ENCODE measurements at regions not wholly inside any gene's neighbourhood (a gene's known extent, or its start where the extent isn't known, plus 50 kb on each side); places are given as distances from the start of the nearest gene placed in this dataset.

- peaks cover 4% of the 10 kb centered on the region for H3K9me3 Mint-ChIP-seq
- no peaks in the 10 kb centered on the region for H3K27me3 Mint-ChIP-seq
- H3K4me1 Mint-ChIP-seq = no peaks in the 10 kb centered on the region
- no peak overlapping the region for H3K27ac Mint-ChIP-seq
- no peak overlapping the region for H3K4me3 Mint-ChIP-seq
- ATAC-seq = no peak
- no peaks in the 10 kb centered on the region for H3K36me3 Mint-ChIP-seq
Observed at GRCh38 chr20:24363031-24363430, 106.4 kb upstream of the SYNDIG1 start.

GRCh38 chr20:24362080-24362479 is 107.3 kb upstream of the SYNDIG1 start:
- Mint-ChIP-seq H3K27ac (no peak overlapping the region), H3K4me1 (no peaks in the 10 kb centered on the region), H3K9me3 (peaks cover 4% of the 10 kb centered on the region), H3K4me3 (no peak overlapping the region), H3K36me3 (no peaks in the 10 kb centered on the region), H3K27me3 (peaks cover under 1% of the 10 kb centered on the region)
- no peak for ATAC-seq

GRCh38 chr20:24361541-24361940 is 107.9 kb upstream of the SYNDIG1 start:
- peaks cover 6% of the 10 kb centered on the region for H3K27me3 Mint-ChIP-seq
- no peak for ATAC-seq
- no peaks in the 10 kb centered on the region for H3K36me3 Mint-ChIP-seq
- peaks cover 4% of the 10 kb centered on the region for H3K9me3 Mint-ChIP-seq
- no peak overlapping the region for H3K4me3 Mint-ChIP-seq
- no peak overlapping the region for H3K27ac Mint-ChIP-seq
- H3K4me1 Mint-ChIP-seq = no peaks in the 10 kb centered on the region

GRCh38 chr20:24360531-24360930 is 108.9 kb upstream of the SYNDIG1 start:
- Mint-ChIP-seq H3K27ac (no peak overlapping the region), H3K9me3 (peaks cover 4% of the 10 kb centered on the region), H3K27me3 (peaks cover 9% of the 10 kb centered on the region), H3K4me1 (no peaks in the 10 kb centered on the region), H3K36me3 (no peaks in the 10 kb centered on the region), H3K4me3 (no peak overlapping the region)
- ATAC-seq = no peak

- no peak overlapping the region for H3K4me3 Mint-ChIP-seq
- H3K27me3 Mint-ChIP-seq = peaks cover 9% of the 10 kb centered on the region
- no peak overlapping the region for H3K27ac Mint-ChIP-seq
- peaks cover 4% of the 10 kb centered on the region for H3K9me3 Mint-ChIP-seq
- no peaks in the 10 kb centered on the region for H3K4me1 Mint-ChIP-seq
- no peak for ATAC-seq
- no peaks in the 10 kb centered on the region for H3K36me3 Mint-ChIP-seq
Observed at GRCh38 chr20:24359321-24360027, 110.0 kb upstream of the SYNDIG1 start.

- Mint-ChIP-seq H3K4me1 (no peaks in the 10 kb centered on the region), H3K4me3 (no peak overlapping the region), H3K27me3 (peaks cover 9% of the 10 kb centered on the region), H3K27ac (no peak overlapping the region), H3K9me3 (peaks cover 4% of the 10 kb centered on the region), H3K36me3 (no peaks in the 10 kb centered on the region)
- no peak for ATAC-seq
Observed at GRCh38 chr20:24357931-24358330, 111.5 kb upstream of the SYNDIG1 start.

GRCh38 chr20:24357177-24357576 is 112.3 kb upstream of the SYNDIG1 start:
- H3K4me1 Mint-ChIP-seq = no peaks in the 10 kb centered on the region
- no peak overlapping the region for H3K4me3 Mint-ChIP-seq
- no peak for ATAC-seq

GRCh38 chr20:24353135-24353690 is 116.2 kb upstream of the SYNDIG1 start:
- Mint-ChIP-seq H3K9me3 (no peaks in the 10 kb centered on the region), H3K4me3 (no peak overlapping the region), H3K27ac (no peak overlapping the region), H3K4me1 (no peaks in the 10 kb centered on the region), H3K27me3 (peaks cover 9% of the 10 kb centered on the region), H3K36me3 (no peaks in the 10 kb centered on the region)
- ATAC-seq = no peak

More at GRCh38 chr20:24357177-24357576, 112.3 kb upstream of the SYNDIG1 start:
- H3K27me3 Mint-ChIP-seq = peaks cover 9% of the 10 kb centered on the region
- no peaks in the 10 kb centered on the region for H3K36me3 Mint-ChIP-seq
- peaks cover 3% of the 10 kb centered on the region for H3K9me3 Mint-ChIP-seq
- no peak overlapping the region for H3K27ac Mint-ChIP-seq

GRCh38 chr20:24350923-24351368 is 118.5 kb upstream of the SYNDIG1 start:
- no peak overlapping the region for H3K4me3 Mint-ChIP-seq
- no peak for ATAC-seq
- no peaks in the 10 kb centered on the region for H3K4me1 Mint-ChIP-seq

GRCh38 chr20:24341781-24342180 is 127.6 kb upstream of the SYNDIG1 start:
- H3K27ac Mint-ChIP-seq = no peak overlapping the region
- H3K9me3 Mint-ChIP-seq = no peaks in the 10 kb centered on the region
- H3K27me3 Mint-ChIP-seq = no peaks in the 10 kb centered on the region
- no peaks in the 10 kb centered on the region for H3K36me3 Mint-ChIP-seq
- no peak overlapping the region for H3K4me3 Mint-ChIP-seq
- ATAC-seq = no peak
- H3K4me1 Mint-ChIP-seq = no peaks in the 10 kb centered on the region

More at GRCh38 chr20:24350923-24351368, 118.5 kb upstream of the SYNDIG1 start:
- H3K27me3 Mint-ChIP-seq = no peaks in the 10 kb centered on the region
- no peaks in the 10 kb centered on the region for H3K9me3 Mint-ChIP-seq
- no peak overlapping the region for H3K27ac Mint-ChIP-seq
- H3K36me3 Mint-ChIP-seq = no peaks in the 10 kb centered on the region

- H3K27me3 Mint-ChIP-seq = no peaks in the 10 kb centered on the region
- ATAC-seq = no peak
- no peaks in the 10 kb centered on the region for H3K9me3 Mint-ChIP-seq
- no peak overlapping the region for H3K27ac Mint-ChIP-seq
- H3K4me3 Mint-ChIP-seq = no peak overlapping the region
- no peaks in the 10 kb centered on the region for H3K4me1 Mint-ChIP-seq
- H3K36me3 Mint-ChIP-seq = no peaks in the 10 kb centered on the region
Observed at GRCh38 chr20:24340933-24341332, 128.5 kb upstream of the SYNDIG1 start.

GRCh38 chr20:24339210-24339641 is 130.2 kb upstream of the SYNDIG1 start:
- H3K27ac Mint-ChIP-seq = no peak overlapping the region
- H3K36me3 Mint-ChIP-seq = no peaks in the 10 kb centered on the region
- H3K4me3 Mint-ChIP-seq = no peak overlapping the region
- H3K9me3 Mint-ChIP-seq = peaks cover 4% of the 10 kb centered on the region
- no peak for ATAC-seq
- H3K27me3 Mint-ChIP-seq = no peaks in the 10 kb centered on the region
- H3K4me1 Mint-ChIP-seq = no peaks in the 10 kb centered on the region

GRCh38 chr20:24337551-24337950 is 131.9 kb upstream of the SYNDIG1 start:
- ATAC-seq = no peak
- H3K27ac Mint-ChIP-seq = no peak overlapping the region

GRCh38 chr20:24337069-24337468 is 132.4 kb upstream of the SYNDIG1 start:
- H3K9me3 Mint-ChIP-seq = peaks cover 4% of the 10 kb centered on the region
- no peaks in the 10 kb centered on the region for H3K36me3 Mint-ChIP-seq
- no peak for ATAC-seq
- H3K4me1 Mint-ChIP-seq = no peaks in the 10 kb centered on the region
- H3K27me3 Mint-ChIP-seq = no peaks in the 10 kb centered on the region
- no peak overlapping the region for H3K27ac Mint-ChIP-seq
- H3K4me3 Mint-ChIP-seq = no peak overlapping the region

More at GRCh38 chr20:24337551-24337950, 131.9 kb upstream of the SYNDIG1 start:
- Mint-ChIP-seq H3K4me1 (no peaks in the 10 kb centered on the region), H3K9me3 (peaks cover 4% of the 10 kb centered on the region), H3K4me3 (no peak overlapping the region), H3K27me3 (no peaks in the 10 kb centered on the region), H3K36me3 (no peaks in the 10 kb centered on the region)

- Mint-ChIP-seq H3K27ac (no peak overlapping the region), H3K4me3 (no peak overlapping the region), H3K27me3 (no peaks in the 10 kb centered on the region), H3K9me3 (peaks cover 4% of the 10 kb centered on the region), H3K36me3 (no peaks in the 10 kb centered on the region), H3K4me1 (no peaks in the 10 kb centered on the region)
- ATAC-seq = no peak
Observed at GRCh38 chr20:24334830-24335229, 134.6 kb upstream of the SYNDIG1 start.

- Mint-ChIP-seq H3K9me3 (peaks cover 4% of the 10 kb centered on the region), H3K27ac (no peak overlapping the region), H3K36me3 (no peaks in the 10 kb centered on the region), H3K4me1 (no peaks in the 10 kb centered on the region), H3K4me3 (no peak overlapping the region), H3K27me3 (no peaks in the 10 kb centered on the region)
- no peak for ATAC-seq
Observed at GRCh38 chr20:24332956-24333355, 136.5 kb upstream of the SYNDIG1 start.
